Panc1 (cell line): ENCODE measurements at regions not wholly inside any gene's neighbourhood (a gene's known extent, or its start where the extent isn't known, plus 50 kb on each side); places are given as distances from the start of the nearest gene placed in this dataset.

Experiments
- ATAC-seq: fragments of 200-7000 bp; cut with Tn5 transposase; 2 replicates; pipeline ENCODE4 v1.9.1; 2020; ENCODE audit warnings: mild to moderate bottlenecking, moderate library complexity
- BruUV-seq: library from RNA; stranded (reverse); fragments of 400-500 nt; replicated peaks from 2 replicates; lab custom pipeline; 2021; lab: Mats Ljungman, UMichigan
- CTCF ChIA-PET: fragments of 300-600 bp; sonication (Branson Sonifier 250); formaldehyde crosslinking; loops from one replicate; lab custom pipeline; 2022; ENCODE audit warnings: antibody characterized with exemption; lab: Charles Lee
- POLR2A ChIA-PET: fragments of 300-600 bp; sonication (Branson Sonifier 250); formaldehyde crosslinking; loops from one replicate; lab custom pipeline; 2022; ENCODE audit warnings: antibody characterized with exemption; lab: Charles Lee
- DNase-seq: peaks from one replicate; pipeline ENCODE4 v3.0.0-alpha.2; 2010; ENCODE audit warnings: low read depth, low spot score
- H3K27ac ChIP-seq: 2 replicates; pipeline ENCODE4 v1.5.1; 2011; ENCODE audit warnings: mild to moderate bottlenecking, low read length, inconsistent platforms
- H3K27me3 ChIP-seq: fragments of 200-500 bp; sonication (Bioruptor generic); 2 replicates; pipeline ENCODE4 v1.6.0; 2014; ENCODE audit warnings: low read length, inconsistent platforms; ENCODE audit not compliant: control insufficient read depth, insufficient read depth
- H3K36me3 ChIP-seq: fragments of 200-500 bp; sonication (Bioruptor generic); 2 replicates; pipeline ENCODE4 v1.5.1; 2014; ENCODE audit warnings: inconsistent platforms, mild to moderate bottlenecking, low read length, moderate library complexity; ENCODE audit not compliant: control insufficient read depth, insufficient read depth
- H3K4me1 ChIP-seq: 2 replicates; pipeline ENCODE4 v1.5.1; 2011; ENCODE audit warnings: inconsistent platforms, mild to moderate bottlenecking, low read length, moderate library complexity; ENCODE audit not compliant: control insufficient read depth, insufficient read depth
- H3K4me3 ChIP-seq, 2 experiments: 2 replicates each; pipeline ENCODE4 v1.5.1; 2011 to 2012; ENCODE audit warnings: low read depth in 2 of 2, low read length in 2 of 2, mild to moderate bottlenecking in 2 of 2, inconsistent platforms in 1 of 2, moderate library complexity in 1 of 2
- H3K9me3 ChIP-seq: fragments of 200-500 bp; sonication (Bioruptor generic); 2 replicates; pipeline ENCODE4 v1.5.1; 2014; ENCODE audit warnings: low read depth, mild to moderate bottlenecking, inconsistent platforms, low read length, moderate library complexity; ENCODE audit not compliant: control insufficient read depth, insufficient read depth
- POLR2AphosphoS5 ChIP-seq: IDR thresholded peaks from 2 replicates; pipeline ENCODE4 v1.6.1; 2012; ENCODE audit warnings: mild to moderate bottlenecking, low read depth, low read length, moderate library complexity
- SIN3A ChIP-seq: IDR thresholded peaks from 2 replicates; pipeline ENCODE4 v1.6.1; 2012; ENCODE audit warnings: low read depth, mild to moderate bottlenecking, low read length, moderate library complexity, borderline replicate concordance; ENCODE audit not compliant: insufficient read depth
- TCF7L2 ChIP-seq: IDR thresholded peaks from 2 replicates; pipeline ENCODE4 v1.6.1; 2011; ENCODE audit warnings: mild to moderate bottlenecking, low read depth, low read length, inconsistent platforms
- in situ Hi-C: cut with HindIII; loops from 2 replicates; pipeline ENCODE4 v1.10.0; 2016; ENCODE audit warnings: low sequenced_read_pairs, low pct_unique_long_range_greater_than_20kb
- intact Hi-C: fragments of 100-400 bp; cut with micrococcal nuclease; formaldehyde crosslinking; loops from one replicate; pipeline ENCODE4 v1.10.0; 2022; ENCODE audit not compliant: unreplicated experiment
- TF ChIP-seq, protein P1 (sequence below), 2 experiments: IDR thresholded peaks; 2 replicates each; pipeline ENCODE4 v1.6.1; 2011 to 2012; ENCODE audit warnings: low read depth in 2 of 2, control low read depth in 1 of 2, low read length in 1 of 2, mild to moderate bottlenecking in 1 of 2, moderate library complexity in 1 of 2; ENCODE audit not compliant: insufficient read depth in 1 of 2
- TF ChIP-seq, protein P2 (sequence below): fragments of 450-650 bp; IDR thresholded peaks from 2 replicates; pipeline ENCODE4 v1.5.1; 2017; ENCODE audit warnings: mild to moderate bottlenecking

DNA sequence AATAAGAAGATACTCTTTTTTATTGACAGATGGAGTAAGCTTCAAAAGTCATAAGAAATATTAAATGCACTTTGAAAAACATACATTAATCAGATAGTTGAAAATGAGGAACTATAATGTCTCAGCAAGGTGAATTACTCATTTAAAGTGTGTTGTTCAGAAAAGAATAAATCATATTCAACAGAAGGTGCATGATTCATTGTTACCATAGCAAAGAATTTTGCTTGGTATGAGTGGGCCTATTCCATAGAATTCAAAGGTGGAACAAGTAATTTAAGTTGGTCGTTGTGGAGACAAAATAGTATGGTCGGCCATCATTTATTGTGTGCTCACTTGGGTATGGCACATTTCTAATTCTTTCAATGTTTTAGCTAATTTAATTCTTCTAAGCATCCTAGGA is 1920.2 kb upstream of the CDH9 start:
- Histone ChIP-seq H3K36me3 (no peaks in the 10 kb centered on the region; the same call in 1 of the 2 replicates), H3K4me1 (no peaks in the 10 kb centered on the region), H3K4me3 (no peak overlapping the region), H3K27ac (no peak overlapping the region), H3K9me3 (no peaks in the 10 kb centered on the region), H3K27me3 (no peaks in the 10 kb centered on the region)
- TF ChIP-seq TCF7L2 (no peak), POLR2AphosphoS5 (no peak), SIN3A (no peak)
- TF ChIP-seq, protein P1, sequence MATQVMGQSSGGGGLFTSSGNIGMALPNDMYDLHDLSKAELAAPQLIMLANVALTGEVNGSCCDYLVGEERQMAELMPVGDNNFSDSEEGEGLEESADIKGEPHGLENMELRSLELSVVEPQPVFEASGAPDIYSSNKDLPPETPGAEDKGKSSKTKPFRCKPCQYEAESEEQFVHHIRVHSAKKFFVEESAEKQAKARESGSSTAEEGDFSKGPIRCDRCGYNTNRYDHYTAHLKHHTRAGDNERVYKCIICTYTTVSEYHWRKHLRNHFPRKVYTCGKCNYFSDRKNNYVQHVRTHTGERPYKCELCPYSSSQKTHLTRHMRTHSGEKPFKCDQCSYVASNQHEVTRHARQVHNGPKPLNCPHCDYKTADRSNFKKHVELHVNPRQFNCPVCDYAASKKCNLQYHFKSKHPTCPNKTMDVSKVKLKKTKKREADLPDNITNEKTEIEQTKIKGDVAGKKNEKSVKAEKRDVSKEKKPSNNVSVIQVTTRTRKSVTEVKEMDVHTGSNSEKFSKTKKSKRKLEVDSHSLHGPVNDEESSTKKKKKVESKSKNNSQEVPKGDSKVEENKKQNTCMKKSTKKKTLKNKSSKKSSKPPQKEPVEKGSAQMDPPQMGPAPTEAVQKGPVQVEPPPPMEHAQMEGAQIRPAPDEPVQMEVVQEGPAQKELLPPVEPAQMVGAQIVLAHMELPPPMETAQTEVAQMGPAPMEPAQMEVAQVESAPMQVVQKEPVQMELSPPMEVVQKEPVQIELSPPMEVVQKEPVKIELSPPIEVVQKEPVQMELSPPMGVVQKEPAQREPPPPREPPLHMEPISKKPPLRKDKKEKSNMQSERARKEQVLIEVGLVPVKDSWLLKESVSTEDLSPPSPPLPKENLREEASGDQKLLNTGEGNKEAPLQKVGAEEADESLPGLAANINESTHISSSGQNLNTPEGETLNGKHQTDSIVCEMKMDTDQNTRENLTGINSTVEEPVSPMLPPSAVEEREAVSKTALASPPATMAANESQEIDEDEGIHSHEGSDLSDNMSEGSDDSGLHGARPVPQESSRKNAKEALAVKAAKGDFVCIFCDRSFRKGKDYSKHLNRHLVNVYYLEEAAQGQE (IDR thresholded peaks at IDR 0.05; ENCODE audit: insufficient read depth in 1 of 2, low read depth in 2 of 2, low read length in 1 of 2): no peak
- TF ChIP-seq, protein P2, sequence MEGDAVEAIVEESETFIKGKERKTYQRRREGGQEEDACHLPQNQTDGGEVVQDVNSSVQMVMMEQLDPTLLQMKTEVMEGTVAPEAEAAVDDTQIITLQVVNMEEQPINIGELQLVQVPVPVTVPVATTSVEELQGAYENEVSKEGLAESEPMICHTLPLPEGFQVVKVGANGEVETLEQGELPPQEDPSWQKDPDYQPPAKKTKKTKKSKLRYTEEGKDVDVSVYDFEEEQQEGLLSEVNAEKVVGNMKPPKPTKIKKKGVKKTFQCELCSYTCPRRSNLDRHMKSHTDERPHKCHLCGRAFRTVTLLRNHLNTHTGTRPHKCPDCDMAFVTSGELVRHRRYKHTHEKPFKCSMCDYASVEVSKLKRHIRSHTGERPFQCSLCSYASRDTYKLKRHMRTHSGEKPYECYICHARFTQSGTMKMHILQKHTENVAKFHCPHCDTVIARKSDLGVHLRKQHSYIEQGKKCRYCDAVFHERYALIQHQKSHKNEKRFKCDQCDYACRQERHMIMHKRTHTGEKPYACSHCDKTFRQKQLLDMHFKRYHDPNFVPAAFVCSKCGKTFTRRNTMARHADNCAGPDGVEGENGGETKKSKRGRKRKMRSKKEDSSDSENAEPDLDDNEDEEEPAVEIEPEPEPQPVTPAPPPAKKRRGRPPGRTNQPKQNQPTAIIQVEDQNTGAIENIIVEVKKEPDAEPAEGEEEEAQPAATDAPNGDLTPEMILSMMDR: no peak
- ATAC-seq (no peak), DNase-seq (no peak)
- in situ Hi-C loops (no loop called here), intact Hi-C loops (no loop called here)
- no TSS peak for BruUV-seq
- POLR2A ChIA-PET: no interaction called here
- CTCF ChIA-PET: no interaction called here

DNA sequence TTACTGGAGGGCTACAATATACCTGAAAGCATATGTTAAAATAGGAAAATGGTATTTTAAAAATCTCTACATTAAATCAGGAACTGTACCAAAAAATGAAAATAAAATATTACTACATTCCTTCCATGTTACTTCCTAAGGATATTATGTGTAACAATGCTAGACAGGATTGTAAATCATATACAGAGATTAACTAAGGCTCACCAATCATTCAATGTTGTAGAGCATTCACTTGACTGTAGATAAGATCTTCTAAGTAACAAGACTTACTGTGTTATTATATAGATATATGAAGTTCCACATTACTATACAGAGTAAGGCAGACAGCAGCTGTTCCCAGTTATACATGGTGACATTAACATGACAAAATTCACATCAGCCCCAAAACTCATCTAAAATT is 1919.1 kb upstream of the CDH9 start:
- DNase-seq (no peak), ATAC-seq (no peak)
- POLR2A ChIA-PET: no interaction called here

More for the DNA sequence above, 1919.1 kb upstream of the CDH9 start:
- no peaks in the 10 kb centered on the region; the same call in 1 of the 2 replicates for H3K36me3 ChIP-seq
- CTCF ChIA-PET: no interaction called here
- in situ Hi-C loops: no loop called here
- no peaks in the 10 kb centered on the region for H3K9me3 ChIP-seq
- TF ChIP-seq SIN3A (no peak), POLR2AphosphoS5 (no peak), TCF7L2 (no peak)
- TF ChIP-seq, protein P1 (IDR thresholded peaks at IDR 0.05; ENCODE audit: insufficient read depth in 1 of 2, low read depth in 2 of 2, low read length in 1 of 2): no peak
- TF ChIP-seq, protein P2: no peak
- H3K4me1 ChIP-seq: no peaks in the 10 kb centered on the region
- H3K27ac ChIP-seq: no peak overlapping the region
- intact Hi-C loops: no loop called here
- no peak overlapping the region for H3K4me3 ChIP-seq
- H3K27me3 ChIP-seq: no peaks in the 10 kb centered on the region
- BruUV-seq: no TSS peak
